ENCODE measurements at regions not wholly inside any gene's neighbourhood (a gene's known extent, or its start where the extent isn't known, plus 50 kb on each side); places are given as distances from the start of the nearest gene placed in this dataset.

- no peak for DNase-seq
Measured at GRCh38 chr18:60667016-60667415, 294.4 kb upstream of the MC4R start.

- no peak for DNase-seq
Measured at GRCh38 chr18:60668583-60668982, 296.0 kb upstream of the MC4R start.

GRCh38 chr18:60669938-60670337 is 297.4 kb upstream of the MC4R start:
- no peak for DNase-seq

- DNase-seq: no peak
Measured at GRCh38 chr18:60671021-60671420, 298.4 kb upstream of the MC4R start.

GRCh38 chr18:60675126-60675525 is 302.6 kb upstream of the MC4R start:
- no peak for DNase-seq

GRCh38 chr18:60675801-60676200 is 303.2 kb upstream of the MC4R start:
- no peak for DNase-seq

GRCh38 chr18:60676815-60677214 is 304.2 kb upstream of the MC4R start:
- no peak for DNase-seq

GRCh38 chr18:60684843-60685513 is 312.4 kb upstream of the MC4R start:
- peak; percentile 3 for DNase-seq

- no peak for DNase-seq
Measured at GRCh38 chr18:60686142-60686541, 313.6 kb upstream of the MC4R start.

GRCh38 chr18:60691061-60691460 is 318.5 kb upstream of the MC4R start:
- no peak for DNase-seq

GRCh38 chr18:60693426-60693825 is 320.9 kb upstream of the MC4R start:
- no peak for DNase-seq

- no peak for DNase-seq
Measured at GRCh38 chr18:60698901-60699300, 326.3 kb upstream of the MC4R start.

- no peak for DNase-seq
Measured at GRCh38 chr18:60722742-60723141, 350.2 kb upstream of the MC4R start.

- DNase-seq: no peak
Measured at GRCh38 chr18:60732143-60732542, 359.6 kb upstream of the MC4R start.

- DNase-seq: no peak
Measured at GRCh38 chr18:60739212-60739611, 366.6 kb upstream of the MC4R start.

- no peak for DNase-seq
Measured at GRCh38 chr18:60740313-60740712, 367.7 kb upstream of the MC4R start.

- DNase-seq: no peak
Measured at GRCh38 chr18:60746491-60746890, 373.9 kb upstream of the MC4R start.

- no peak for DNase-seq
Measured at GRCh38 chr18:60746919-60747318, 374.3 kb upstream of the MC4R start.

- DNase-seq: no peak
Measured at GRCh38 chr18:60753753-60754152, 381.2 kb upstream of the MC4R start.

- DNase-seq: no peak
Measured at GRCh38 chr18:60754413-60755009, 381.9 kb upstream of the MC4R start.

GRCh38 chr18:60755134-60755533 is 382.6 kb upstream of the MC4R start:
- no peak for DNase-seq

- no peak for DNase-seq
Measured at GRCh38 chr18:60775978-60776377, 403.4 kb upstream of the MC4R start.

GRCh38 chr18:60784161-60784560 is 411.6 kb upstream of the MC4R start:
- DNase-seq: no peak

GRCh38 chr18:60794802-60795201 is 422.2 kb upstream of the MC4R start:
- no peak for DNase-seq

GRCh38 chr18:60804415-60804814 is 431.8 kb upstream of the MC4R start:
- DNase-seq: no peak
